ENCODE measurements at regions not wholly inside any gene's neighbourhood (a gene's known extent, or its start where the extent isn't known, plus 50 kb on each side); places are given as distances from the start of the nearest gene placed in this dataset.

- no peak for TF ChIP-seq CTCF (conservative IDR thresholded peaks at IDR 0.05; ENCODE audit: low read depth, low read length)
- TF ChIP-seq POLR2A (IDR thresholded peaks at IDR 0.05; ENCODE audit: low read depth, low read length), result no peak
- TF ChIP-seq NFE2L2 (IDR thresholded peaks at IDR 0.05; ENCODE audit: low read depth, low read length), result no peak
- TF ChIP-seq CEBPB (IDR thresholded peaks at IDR 0.05; ENCODE audit: low read depth, low read length), result no peak
- TF ChIP-seq MXI1 (IDR thresholded peaks at IDR 0.05; ENCODE audit: borderline replicate concordance, low read depth, low read length), result no peak
- no peak for TF ChIP-seq RAD21 (IDR thresholded peaks at IDR 0.05; ENCODE audit: low read length)
- no peak for TF ChIP-seq MAFK (IDR thresholded peaks at IDR 0.05; ENCODE audit: low read depth, low read length)
- TF ChIP-seq RFX5 (IDR thresholded peaks at IDR 0.05; ENCODE audit: low read depth, low read length), result no peak
- no peak for TF ChIP-seq CHD1 (IDR thresholded peaks at IDR 0.05; ENCODE audit: low read depth, low read length)
- no peak for TF ChIP-seq USF2 (IDR thresholded peaks at IDR 0.05; ENCODE audit: low read depth, low read length)
- TF ChIP-seq BHLHE40 (IDR thresholded peaks at IDR 0.05; ENCODE audit: low read depth, low read length), result no peak
These were observed 537.6 kb downstream of the CETN3 start for GRCh38 chr5:89871906-89872305.
